Head of caudate nucleus (tissue), 42 donors: ENCODE measurements at regions not wholly inside any gene's neighbourhood (a gene's known extent, or its start where the extent isn't known, plus 50 kb on each side); places are given as distances from the start of the nearest gene placed in this dataset.

Experiments
- DNase-seq, 42 donors: peaks; one replicate each; pipeline versions ENCODE4 v3.0.0 to v3.0.0-alpha.2; 2020 to 2021; ENCODE audit warnings: mixed read lengths in 7 of 42
- intact Hi-C: fragments of 100-400 bp; cut with DNase I; formaldehyde crosslinking; loops from one replicate; pipeline ENCODE4 v1.15.0; 2022

DNA sequence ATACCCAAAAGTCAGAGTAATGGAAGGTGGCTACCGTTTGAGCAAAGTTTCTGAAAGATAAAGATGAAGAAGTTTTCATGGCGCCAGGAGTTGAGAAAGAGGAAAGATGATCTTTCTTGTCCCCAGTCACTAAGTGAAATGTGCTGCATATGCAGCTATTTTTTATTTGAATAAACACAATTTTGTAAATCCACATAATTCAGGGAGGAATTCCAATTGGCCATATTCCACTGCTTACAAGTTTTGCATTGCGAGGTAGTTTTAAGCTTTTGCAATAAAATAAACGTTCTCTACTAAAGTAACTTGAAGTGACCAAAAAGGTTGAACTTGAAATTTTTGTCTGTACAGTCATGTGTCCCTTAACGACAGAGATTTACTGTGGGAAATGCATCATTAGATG is 139.3 kb upstream of the VCX2 start:
- intact Hi-C loops, result no loop called here
- no peak for DNase-seq

DNA sequence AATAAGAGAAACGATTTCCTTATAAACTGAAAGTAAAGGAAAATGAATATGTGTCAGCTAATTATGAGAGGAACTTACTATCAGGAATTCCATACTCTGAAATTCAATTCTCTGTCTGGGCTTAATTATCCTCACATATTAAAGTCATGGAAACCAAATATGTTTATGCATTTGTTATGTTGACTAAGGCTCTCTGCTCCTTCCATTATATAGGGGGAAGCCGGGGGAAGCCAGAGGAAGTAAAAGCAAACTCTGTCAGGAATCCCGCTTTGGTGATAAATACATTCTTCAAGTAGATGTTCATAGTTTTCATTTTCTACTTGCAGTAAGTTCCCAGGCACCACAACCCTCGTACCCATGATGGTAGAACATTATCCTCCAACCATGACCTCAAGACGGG is 142.8 kb upstream of the VCX2 start:
- intact Hi-C loops, result no loop called here
- no peak for DNase-seq

DNA sequence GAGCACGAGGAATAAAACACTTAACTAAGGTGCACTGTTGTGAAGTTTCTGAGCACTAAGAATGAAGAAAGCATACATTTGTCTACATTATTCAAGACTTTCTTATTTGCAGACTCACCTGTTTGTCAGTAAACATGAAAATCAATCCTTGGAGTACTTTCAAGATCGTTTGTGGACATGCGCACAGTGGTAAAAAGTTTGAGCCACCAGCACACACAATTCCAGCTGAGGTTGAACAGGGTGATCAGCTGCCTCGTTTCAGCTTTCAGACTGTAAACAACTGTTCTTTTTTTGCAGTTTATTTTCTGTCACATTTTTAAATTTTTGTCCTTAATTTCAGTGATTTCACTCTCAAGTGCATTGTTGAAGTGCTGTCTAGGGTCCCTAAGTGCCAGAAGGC is 143.8 kb upstream of the VCX2 start:
- intact Hi-C loops, result no loop called here
- DNase-seq, result no peak

DNA sequence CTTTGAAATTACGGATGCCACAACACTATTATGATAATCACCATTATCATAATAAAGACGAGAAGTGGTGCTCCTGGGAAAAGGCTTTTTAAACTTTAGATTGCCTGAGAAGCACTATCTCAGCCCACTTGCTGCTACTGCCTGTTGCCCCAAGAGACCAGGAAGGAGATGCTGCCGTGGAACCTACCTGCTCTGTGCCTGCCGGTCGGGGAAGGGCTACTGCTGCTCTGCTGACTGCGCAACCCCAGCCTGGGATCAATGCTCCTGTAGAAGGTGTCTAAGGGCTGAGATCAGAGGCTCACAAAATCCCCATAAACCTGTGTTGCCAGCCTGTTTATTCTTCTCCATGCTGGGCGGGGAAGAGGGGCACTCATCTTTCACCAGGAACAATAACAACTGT is 145.3 kb upstream of the VCX3B start:
- intact Hi-C loops, result no loop called here
- DNase-seq, result no peak

- intact Hi-C loops, result no loop called here
- DNase-seq, result no peak
Observed at GRCh38 chrX:8323356-8323755, 141.3 kb upstream of the VCX3B start.

DNA sequence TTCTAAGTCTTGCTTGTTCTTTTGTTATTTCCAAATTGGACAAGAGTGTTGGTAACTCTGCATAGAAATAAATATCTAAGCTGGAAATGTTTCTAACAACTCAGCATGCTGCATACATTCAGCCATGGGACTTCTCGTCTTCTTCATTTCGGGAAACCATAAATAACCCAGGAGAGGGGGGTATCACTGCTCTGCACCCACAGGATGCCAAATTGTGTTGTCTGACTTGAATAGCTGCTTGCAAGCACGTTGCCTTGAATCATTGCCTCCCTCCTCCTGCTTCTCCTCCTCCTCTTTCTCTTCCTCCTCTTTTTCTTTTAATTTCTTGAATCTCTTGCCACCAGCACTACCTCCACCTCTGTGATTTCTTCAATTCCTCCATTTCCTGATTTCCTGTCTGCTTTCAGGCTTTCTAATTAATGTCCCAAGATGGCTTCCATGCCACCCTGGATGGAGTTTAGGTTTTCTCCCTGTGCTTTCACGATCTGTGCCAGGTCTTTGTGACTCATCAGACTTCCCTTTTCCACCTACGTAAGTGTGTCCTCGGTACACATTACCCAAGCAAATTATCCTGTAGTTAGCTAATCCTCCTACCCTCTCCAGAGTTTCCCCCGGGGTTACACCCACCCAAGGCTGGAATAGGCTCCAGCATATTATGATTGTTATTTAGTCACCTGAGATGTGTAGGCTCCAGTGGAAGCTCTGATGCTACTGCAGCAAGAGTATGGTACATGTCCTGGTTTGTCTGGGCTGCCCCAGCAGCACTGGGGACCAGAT is 122.6 kb upstream of the VCX3B start:
- intact Hi-C loops, result no loop called here

DNA sequence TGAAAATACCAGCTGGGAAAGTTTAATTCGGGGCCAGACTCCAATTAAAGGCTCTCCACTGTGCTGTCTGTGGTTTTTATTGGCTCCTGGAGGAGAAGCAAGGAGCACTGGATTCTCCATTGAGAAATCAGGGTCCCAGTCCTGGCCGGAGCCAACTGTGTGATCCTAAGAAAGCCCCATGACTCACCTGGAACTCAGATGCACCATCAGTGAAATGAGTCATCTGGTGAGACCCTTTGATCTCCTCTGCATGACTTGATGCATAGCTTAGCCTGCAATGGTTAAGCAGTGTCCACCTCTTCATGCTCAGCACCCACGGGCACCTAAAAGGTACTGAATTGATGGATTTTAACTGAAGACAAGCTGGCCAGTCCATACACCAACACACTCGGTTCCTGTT is 119.2 kb upstream of the VCX3B start:
- intact Hi-C loops, result no loop called here
- no peak for DNase-seq

More for the DNA sequence above, 122.6 kb upstream of the VCX3B start:
- DNase-seq, result peak in 33 of 42 donors; percentile 1 to 85 (median 43)

DNA sequence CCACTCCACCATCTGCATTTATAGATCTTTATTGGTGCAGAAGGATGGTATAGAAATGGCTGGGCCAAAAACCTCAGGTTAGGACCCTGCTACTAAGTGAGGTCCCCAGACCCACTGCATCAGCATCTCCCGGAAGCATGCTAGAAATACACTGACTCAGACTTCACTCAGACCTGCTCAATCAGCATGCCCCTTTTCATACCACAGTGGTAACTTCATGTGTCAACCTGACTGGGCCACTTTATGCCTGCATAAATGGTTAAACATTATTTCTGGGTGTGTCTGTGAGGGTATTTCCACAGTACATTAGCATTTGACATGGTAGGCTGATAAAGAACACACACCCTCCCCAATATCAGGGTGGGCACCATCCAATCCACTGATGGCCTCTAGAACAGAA is 118.6 kb upstream of the VCX3B start:
- no peak for DNase-seq
- intact Hi-C loops, result no loop called here

DNA sequence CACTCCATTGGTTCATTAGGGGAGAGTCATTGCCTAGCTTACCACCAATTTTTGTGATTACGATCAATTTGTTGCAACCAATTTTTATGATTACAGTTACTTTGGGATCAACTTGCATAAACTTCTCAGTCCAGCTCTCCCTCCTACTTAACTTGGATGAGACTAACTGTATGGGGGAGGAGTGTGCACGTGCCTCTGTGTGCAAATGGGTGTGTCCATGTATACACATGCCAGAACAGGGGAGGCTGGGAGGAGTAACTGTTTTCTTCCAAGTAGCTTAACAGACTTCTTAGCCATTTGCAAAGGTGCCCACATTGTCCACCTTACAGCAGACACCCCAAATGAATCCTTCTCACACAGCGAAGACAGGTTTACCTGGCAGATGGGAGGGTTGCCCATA is 117.7 kb upstream of the VCX3B start:
- no peak for DNase-seq
- intact Hi-C loops, result no loop called here

GRCh38 chrX:8349816-8350544 is 114.7 kb upstream of the VCX3B start:
- DNase-seq, result no peak
- intact Hi-C loops, result no loop called here

DNA sequence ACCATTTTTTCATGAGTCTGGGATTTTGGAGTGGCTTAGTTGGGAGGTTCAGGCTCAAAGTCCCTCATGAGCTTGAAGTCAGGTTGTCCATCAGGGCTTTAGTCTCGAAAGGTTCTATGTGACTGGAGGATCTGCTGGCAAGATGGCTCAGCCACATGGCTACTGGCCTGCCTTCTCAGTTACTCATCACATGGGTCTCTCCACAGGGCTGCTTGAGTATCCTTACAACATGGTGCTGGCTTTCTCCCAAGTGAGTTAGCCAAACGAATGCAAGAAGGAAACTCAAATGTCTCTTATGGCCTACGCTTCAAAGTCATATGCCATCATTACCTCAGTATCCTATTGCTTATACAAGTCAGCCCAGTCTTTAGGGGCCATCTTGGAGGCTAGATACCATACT is 106.3 kb upstream of the VCX3B start:
- intact Hi-C loops, result no loop called here

DNA sequence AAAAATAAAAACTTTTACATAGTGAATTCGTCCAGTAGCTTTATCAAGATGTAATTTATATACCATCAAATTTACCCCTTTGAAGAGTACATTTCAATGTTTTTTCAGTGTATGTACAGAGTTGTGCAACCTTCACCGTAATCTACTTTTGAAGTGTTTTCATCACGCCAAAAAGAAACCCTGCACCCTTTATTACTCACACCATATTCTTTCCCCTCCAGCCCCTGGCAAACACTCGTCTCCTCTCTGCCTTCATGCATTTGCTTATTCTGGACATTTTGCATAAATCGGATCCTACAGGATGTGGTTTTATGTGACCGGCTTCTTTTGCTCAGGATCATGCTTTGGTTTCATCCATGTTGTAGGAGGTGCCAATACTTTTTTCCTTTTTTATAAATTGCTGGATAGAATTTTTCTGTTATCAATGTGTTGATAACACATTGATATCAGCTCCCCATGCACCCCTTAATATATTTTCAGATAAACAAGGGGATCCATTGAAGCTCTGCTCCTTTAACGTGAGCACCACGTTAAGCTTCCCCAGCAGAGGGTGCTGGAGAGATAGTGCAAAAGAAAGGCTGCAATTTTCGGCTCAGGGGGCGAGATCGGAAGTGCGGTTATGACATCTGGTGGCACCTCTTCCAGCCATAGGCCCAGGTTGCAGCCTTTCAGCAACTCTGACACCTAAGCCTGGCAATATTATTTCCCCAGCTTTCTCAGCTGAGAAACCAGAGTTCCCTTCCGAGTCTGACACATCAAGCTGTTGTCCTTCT is 100.1 kb upstream of the VCX3B start:
- intact Hi-C loops, result no loop called here
- DNase-seq, result peak in 29 of 42 donors; percentile 1 to 52 (median 21)

More for the DNA sequence above, 106.3 kb upstream of the VCX3B start:
- no peak for DNase-seq

- intact Hi-C loops, result no loop called here
- peak in 1 of 42 donors; percentile 1 for DNase-seq
Observed at GRCh38 chrX:8366481-8366880, 98.1 kb upstream of the VCX3B start.

- no peak for DNase-seq
- intact Hi-C loops, result no loop called here
Observed at GRCh38 chrX:8374041-8374825, 90.4 kb upstream of the VCX3B start.

DNA sequence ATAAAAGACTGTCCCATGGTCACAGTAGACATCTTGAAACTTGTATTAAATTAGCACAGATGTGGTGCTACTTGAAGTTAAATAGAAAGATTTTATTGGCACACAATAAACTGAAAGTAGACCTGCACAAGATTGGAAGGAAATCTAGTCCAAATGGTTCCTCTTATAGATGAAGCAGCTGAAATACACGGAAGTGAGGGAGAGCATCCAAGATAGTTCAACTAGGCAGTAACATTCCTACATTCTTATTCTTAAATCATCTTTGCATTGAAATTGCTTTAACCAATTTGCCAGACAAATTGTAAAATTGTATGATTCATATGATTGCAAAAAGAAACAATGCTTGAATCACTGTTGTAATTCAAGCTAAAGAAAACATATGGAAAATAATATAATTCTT is 87.6 kb upstream of the VCX3B start:
- intact Hi-C loops, result no loop called here
- DNase-seq, result no peak

GRCh38 chrX:8390771-8391170 is 73.9 kb upstream of the VCX3B start:
- no peak for DNase-seq
- intact Hi-C loops, result no loop called here

- intact Hi-C loops, result no loop called here
- DNase-seq, result no peak
Observed at GRCh38 chrX:8403988-8404387, 60.6 kb upstream of the VCX3B start.

- intact Hi-C loops, result no loop called here
- no peak for DNase-seq
Observed at GRCh38 chrX:8404471-8404870, 60.2 kb upstream of the VCX3B start.

DNA sequence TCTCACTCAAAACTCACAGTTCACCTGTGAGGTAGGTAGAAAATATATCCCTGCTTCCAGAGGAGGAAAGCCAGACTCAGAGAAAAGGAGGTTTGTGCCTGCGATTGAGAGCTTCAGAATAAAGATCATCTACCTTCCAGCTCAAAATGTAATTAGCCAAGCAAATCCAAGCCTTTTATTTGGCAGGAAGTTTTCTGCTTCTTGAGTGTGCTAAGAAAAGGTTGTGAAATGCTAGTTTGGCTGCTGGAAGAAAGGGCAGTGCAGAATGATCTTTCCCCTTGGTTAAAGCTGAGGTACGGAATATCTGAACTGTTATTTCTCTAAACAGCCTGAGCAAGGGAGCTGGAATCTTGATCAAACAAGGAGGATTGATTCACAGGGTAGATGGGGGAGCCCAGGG is 59.7 kb upstream of the VCX3B start:
- intact Hi-C loops, result no loop called here
- no peak for DNase-seq
